Activated CD4-positive, alpha-beta T cell treated with anti-CD3 and anti-CD28 coated beads, Interleukin-2, amount 50 U/mL, for 24 hours (primary cell): ENCODE measurements at regions not wholly inside any gene's neighbourhood (a gene's known extent, or its start where the extent isn't known, plus 50 kb on each side); places are given as distances from the start of the nearest gene placed in this dataset.

ENCODE experiments used
- DNase-seq, 2 donors: peaks; one replicate each; pipeline ENCODE4 v3.0.0-alpha.2; 2020; ENCODE audit warnings: low read depth in 1 of 2, low spot score in 1 of 2

- DNase-seq = no peak
Observed at GRCh38 chr18:78682716-78683115, 296.9 kb upstream of the SALL3 start.

- DNase-seq = no peak
Observed at GRCh38 chr18:78683191-78684010, 296.2 kb upstream of the SALL3 start.

GRCh38 chr18:78685250-78685979 is 294.2 kb upstream of the SALL3 start:
- DNase-seq = no peak

DNA sequence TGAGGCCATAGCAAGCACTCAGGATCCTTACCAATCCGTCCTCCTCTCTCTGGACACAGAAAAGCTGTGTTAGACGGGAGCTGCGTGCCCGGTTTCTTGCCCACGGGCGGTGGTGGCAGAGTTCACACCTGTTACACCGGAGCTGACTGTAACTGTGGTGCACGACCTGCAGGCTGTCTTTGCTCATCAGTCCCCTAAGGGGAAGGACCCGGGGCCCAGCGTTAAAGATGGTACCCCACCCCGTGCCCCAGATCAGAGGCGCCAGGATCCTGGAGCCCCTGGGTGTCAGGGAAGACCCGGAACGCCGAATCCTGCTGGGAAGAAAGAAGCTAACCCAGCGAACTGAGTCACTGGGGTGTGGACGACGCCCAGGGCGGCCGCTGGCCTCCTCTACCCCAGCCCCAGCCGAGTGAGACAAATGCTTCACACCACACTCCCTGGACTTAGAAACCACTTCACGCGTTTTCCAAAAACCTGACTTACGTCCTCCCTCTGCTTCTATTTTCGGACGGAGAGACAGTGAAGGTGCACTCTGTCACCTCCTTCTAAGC is 293.6 kb upstream of the SALL3 start:
- DNase-seq = no peak

DNA sequence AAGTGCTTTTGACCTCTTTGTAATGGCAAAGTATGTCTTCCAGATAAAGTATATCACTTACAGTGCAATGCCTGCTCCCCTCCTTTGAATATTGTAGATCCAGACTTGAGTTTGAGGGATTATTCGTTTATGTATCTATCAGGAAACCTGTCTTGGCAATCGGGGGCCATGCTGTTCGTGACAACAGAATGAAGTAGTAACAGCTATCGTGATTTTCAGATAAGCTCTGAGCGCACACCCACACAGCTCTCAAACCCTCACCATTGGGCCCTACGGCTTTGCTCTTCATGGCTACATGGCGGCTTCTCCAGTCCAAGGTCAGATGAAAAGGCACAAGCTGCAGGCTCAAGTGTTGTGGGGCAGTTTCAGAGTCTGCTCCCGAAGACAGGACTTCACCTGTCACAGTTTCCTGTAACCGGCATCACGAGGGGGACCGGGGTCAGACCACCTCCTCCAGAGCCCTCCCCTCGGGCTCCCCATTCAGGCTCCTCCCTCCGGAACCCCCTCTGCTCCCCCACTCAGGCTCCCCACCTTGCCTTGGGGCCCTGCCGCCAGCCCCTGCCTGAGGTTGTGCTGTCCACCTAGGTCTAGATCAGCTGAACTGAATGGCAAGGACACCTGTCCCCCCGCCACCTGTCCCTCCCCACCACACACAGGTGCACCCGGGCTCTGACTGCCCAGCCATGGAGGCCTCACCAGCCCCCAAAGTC is 292.5 kb upstream of the SALL3 start:
- DNase-seq = no peak

DNA sequence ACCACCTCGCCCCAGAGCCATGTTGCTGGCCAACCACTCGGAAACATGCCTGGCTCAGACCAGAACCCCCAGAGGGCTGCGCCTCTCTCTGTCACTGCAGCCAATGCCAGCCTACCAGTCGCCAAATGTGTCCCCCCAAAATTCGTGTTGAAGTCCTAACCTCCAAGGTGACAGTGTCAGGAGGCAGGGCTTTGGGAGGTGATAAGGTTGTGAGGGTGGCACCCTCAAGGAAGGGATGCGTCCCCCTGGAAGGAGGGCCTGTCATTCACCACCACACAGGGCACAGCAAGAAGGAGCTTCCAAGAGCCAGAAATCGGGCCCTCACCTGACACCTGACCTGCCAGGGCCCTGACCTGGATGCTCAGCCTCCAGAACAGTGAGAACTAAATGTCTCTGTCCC is 291.9 kb upstream of the SALL3 start:
- DNase-seq = no peak

- DNase-seq = no peak
Observed at GRCh38 chr18:78688249-78688648, 291.4 kb upstream of the SALL3 start.

DNA sequence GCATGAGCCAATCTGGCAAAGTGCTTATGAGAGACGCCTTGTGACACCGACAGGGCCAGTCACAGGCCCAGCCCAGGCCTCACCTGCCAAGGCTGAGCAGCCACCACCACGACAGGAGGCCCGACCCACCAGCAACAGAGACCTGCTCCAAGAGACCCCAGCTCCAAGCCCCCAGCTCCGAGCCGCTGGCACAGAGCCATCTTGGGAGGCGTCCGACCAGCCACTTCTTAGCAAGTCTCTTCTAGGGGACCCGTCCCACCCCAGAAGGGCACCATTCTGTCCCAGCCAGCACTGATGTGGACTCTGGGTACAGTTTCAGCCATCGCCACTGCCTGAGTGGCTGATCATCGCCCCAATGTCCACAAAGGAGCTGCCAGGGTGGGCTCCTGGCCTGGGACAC is 290.7 kb upstream of the SALL3 start:
- DNase-seq = no peak

DNA sequence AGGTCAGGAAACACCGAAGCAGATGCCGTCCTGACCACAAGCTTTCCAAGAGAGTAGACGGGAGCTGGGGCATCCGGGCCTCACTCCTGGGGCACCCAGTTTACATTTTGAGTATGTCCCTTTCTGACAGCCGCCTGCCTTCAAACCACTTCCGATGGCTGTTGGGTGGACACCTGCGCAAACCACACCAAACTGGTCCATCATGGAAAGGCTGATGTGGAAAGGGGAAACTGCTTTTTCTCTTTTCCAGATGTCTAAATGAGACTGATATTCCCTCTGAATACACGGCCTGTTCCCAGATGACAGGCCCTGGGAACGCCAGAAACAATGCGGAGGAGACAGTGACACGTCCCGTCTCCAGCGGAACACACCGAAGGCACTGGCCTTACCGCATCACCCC is 290.0 kb upstream of the SALL3 start:
- DNase-seq = no peak

DNA sequence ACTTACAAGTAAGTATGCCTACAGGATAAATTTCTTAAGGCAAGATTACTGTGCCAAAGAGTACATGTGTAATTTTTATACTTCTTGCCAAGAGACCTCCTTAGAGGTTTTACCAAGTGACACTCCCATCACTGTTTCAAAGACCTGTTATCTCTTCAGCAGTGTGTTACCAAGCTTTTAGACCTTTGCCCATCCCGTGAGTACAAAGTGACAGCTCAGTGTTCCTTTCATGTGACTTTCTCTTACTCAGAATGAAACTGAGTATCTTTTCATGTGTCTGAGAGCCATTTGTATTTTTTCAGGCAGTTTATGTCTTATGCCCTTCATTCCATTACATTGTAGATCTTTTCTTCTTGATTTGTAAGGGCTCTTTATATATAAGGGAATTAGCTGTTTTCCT is 287.5 kb upstream of the SALL3 start:
- DNase-seq = no peak

- DNase-seq = no peak
Observed at GRCh38 chr18:78693429-78693828, 286.2 kb upstream of the SALL3 start.

DNA sequence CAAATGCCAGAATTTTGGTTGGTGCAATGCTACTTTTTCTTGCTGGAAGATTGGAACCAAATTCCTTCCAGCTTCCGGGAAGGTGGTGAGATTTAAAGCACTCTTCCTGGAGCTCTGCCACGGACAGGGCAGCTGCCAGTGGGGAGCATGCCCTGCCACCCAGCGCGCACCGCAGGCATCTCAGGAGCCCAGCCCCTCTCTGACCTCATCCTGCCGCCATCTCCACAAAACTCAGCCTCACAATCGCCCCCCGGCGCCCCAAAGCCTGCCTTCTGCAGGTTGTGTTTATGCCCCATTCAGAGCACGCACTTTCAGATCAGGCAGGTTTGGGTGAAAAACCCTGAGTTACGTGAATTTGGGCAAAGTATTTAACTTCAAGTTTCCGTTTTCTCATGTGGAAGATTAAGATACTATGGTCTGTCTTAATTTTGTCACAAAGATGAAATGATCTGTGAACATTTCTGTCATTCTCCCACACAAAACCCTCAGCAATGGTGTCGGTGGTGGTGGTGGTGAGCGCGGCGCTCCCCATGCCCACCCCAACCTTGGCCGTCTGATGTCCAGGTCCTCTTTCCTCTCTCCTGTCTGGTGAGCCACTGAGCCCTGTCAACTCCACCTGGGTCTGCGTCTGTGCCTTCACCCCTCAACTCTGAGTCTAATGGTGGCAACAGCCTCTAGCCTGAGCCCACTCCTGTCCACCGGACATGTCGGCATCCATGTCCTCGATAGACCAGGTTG is 282.8 kb upstream of the SALL3 start:
- DNase-seq = no peak

- no peak for DNase-seq
Observed at GRCh38 chr18:78697446-78697845, 282.2 kb upstream of the SALL3 start.

GRCh38 chr18:78698914-78699313 is 280.7 kb upstream of the SALL3 start:
- DNase-seq = no peak

DNA sequence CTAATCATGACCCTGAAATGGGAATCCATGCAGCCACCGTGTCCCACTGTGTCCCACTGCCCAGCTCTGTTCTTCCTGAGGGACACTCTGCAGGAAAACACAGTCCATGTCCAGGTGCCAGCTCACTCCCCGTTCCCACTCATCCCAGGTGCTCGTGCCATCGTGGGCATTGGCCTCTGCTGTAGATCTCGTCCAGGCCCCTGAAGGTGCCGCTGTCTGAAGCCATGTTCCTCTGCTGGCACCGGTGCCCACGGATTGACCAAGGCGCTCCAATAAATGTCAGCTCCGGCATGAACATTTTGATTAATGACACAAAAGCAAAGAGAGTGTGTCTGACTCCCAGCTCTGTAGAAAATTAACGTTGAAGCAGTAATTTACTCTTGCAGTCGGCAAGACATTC is 280.1 kb upstream of the SALL3 start:
- no peak for DNase-seq

DNA sequence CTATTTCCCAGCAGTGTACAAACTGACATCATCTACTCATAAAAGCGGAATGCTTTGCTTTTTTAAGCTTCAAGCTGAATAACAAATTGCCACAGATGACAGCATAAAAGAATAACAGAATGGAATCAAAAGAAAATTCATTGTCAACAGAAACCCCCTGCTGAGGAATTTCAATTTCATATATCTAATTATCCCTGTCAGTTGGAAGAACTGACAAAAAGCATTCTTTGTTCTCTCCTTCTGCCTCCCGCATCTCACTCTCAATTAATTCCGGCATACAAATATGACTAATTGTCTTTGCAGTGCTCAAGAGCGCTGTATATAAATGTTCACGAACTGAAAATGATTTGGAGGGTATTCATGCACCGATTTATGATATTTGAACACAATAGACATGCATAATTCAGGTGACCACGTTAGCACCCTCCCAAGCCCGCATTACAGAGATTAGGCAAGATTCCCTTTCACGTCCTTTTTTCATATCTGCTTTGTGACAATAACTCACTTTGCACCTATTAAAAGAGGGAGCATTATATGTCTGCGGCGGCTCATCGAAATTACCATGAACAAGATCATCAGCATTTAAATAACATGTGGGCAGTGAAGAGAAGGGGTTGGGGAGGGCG is 277.7 kb upstream of the SALL3 start:
- no peak for DNase-seq

GRCh38 chr18:78703291-78703690 is 276.3 kb upstream of the SALL3 start:
- no peak for DNase-seq

DNA sequence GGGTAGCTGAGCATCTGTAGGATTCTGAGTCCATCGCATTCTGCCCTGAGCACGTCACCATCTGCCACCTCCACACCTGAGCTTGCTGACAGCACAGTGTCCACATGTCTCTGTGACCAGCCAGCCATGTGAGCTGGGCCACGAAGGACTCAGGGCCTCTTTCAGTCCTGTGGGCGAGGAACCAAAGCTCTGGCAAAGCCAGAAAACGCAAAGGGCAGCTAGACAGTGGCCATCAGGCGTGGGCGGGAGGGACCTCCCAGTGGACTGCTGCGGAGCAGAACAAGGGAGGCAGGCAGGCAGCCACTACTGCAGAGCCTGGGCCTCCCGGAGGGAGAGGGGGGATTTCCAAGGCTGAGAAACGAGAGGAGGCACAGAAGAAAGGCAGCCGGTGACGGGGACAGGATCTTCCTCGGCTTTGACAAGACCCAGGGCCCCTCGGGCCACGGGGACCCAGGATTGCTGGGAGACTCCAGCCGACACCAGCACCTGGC is 274.6 kb upstream of the SALL3 start:
- no peak for DNase-seq

GRCh38 chr18:78709261-78709809 is 270.3 kb upstream of the SALL3 start:
- DNase-seq = no peak

DNA sequence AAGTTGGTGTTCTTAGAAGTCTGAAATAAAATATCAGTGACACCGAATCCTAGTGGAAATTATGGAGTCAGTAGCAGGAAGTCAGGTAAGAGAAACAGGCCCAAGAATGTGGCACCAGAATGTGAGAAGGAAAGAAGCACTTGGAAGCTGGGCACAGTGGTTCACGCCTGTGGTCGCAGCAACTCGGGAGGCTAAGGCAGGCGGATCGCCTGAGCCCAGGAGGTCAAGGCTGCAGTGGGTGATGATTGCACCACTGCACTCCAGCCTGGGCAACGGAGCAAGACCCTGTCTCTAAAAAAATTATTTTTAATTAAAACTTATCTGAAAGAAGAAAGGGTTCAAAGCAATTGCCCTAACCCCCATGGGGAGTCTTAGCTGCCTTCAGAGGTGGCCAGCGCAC is 268.3 kb upstream of the SALL3 start:
- DNase-seq = no peak
